HepG2 (cell line): ENCODE measurements at regions not wholly inside any gene's neighbourhood (a gene's known extent, or its start where the extent isn't known, plus 50 kb on each side); places are given as distances from the start of the nearest gene placed in this dataset.
A peak's percentile ranks its signal among the peaks of the same experiment; 100 is the strongest.

Experiments
- ATAC-seq: fragments of 200-7000 bp; cut with Tn5 transposase; 3 replicates; pipeline ENCODE4 v1.9.1; 2020; ENCODE audit warnings: mild to moderate bottlenecking, moderate library complexity
- BruUV-seq: library from RNA; stranded (reverse); fragments of 400-500 nt; replicated peaks from 2 replicates; lab custom pipeline; 2021; lab: Mats Ljungman, UMichigan
- CTCF ChIA-PET: fragments of 300-600 bp; formaldehyde crosslinking; extraction: SDS; loops from one replicate; lab custom pipeline; 2021; ENCODE audit warnings: low total read pairs, inconsistent platforms, low intra/inter-chr PET ratio; lab: Yijun Ruan, JAX
- POLR2A ChIA-PET: fragments of 350-600 bp; sonication (Branson Sonifier 250); formaldehyde crosslinking; loops from one replicate; lab custom pipeline; 2020; ENCODE audit warnings: antibody characterized with exemption, inconsistent platforms; lab: Yijun Ruan, JAX
- DNase-seq: peaks from one replicate; pipeline ENCODE4 v3.0.0-alpha.2; 2015; ENCODE audit warnings: low spot score
- FAIRE-seq: peaks from 3 replicates; lab custom pipeline; 2011; peaks lifted over from hg19 to GRCh38; lab: Jason Lieb, UNC
- H2AFZ ChIP-seq: one replicate; pipeline ENCODE4 v1.6.1; 2011; ENCODE audit warnings: low read length, inconsistent platforms
- H3K27ac ChIP-seq: fragments of 300-600 bp; 3 replicates; pipeline ENCODE4 v1.8.0; 2011; ENCODE audit warnings: mixed run types, mild to moderate bottlenecking, mixed read lengths, low read length, inconsistent platforms; ENCODE audit not compliant: insufficient read depth; ENCODE audit errors: extremely low read length
- H3K27me3 ChIP-seq, 2 experiments: fragments of 200-600 bp in 1 of 2; 2 replicates in 1 of 2; 3 replicates in 1 of 2; pipeline versions ENCODE4 v1.6.0 to v1.8.0; 2011; ENCODE audit warnings: low read length in 2 of 2, mild to moderate bottlenecking in 2 of 2, moderate library complexity in 2 of 2, inconsistent platforms in 1 of 2; ENCODE audit not compliant: insufficient read depth in 2 of 2, control insufficient read depth in 1 of 2
- H3K36me3 ChIP-seq, 2 experiments: fragments of 200-600 bp in 1 of 2; replicated peaks in 1 of 2; 2 replicates in 1 of 2; 3 replicates in 1 of 2; pipeline versions ENCODE4 v1.5.1 to v1.8.0; 2011; ENCODE audit warnings: low read length in 2 of 2, inconsistent platforms in 1 of 2; ENCODE audit not compliant: insufficient read depth in 2 of 2, control insufficient read depth in 1 of 2
- H3K4me1 ChIP-seq: 2 replicates; pipeline ENCODE4 v1.5.1; 2012; ENCODE audit warnings: low read length, inconsistent platforms; ENCODE audit not compliant: insufficient read depth
- H3K4me2 ChIP-seq: 2 replicates; pipeline ENCODE4 v1.6.0; 2011; ENCODE audit warnings: low read depth, low read length, inconsistent platforms
- H3K4me3 ChIP-seq, 3 experiments: fragments of 200-600 bp in 1 of 3; sonication (generic), shearing (Covaris generic) in 1 of 3; replicated peaks in 1 of 3; 2 replicates each; pipeline ENCODE4 v1.5.1; 2011 to 2016; ENCODE audit warnings: low read length in 3 of 3, inconsistent platforms in 2 of 3, low read depth in 2 of 3, mild to moderate bottlenecking in 2 of 3, control low read depth in 1 of 3, mixed read lengths in 1 of 3; ENCODE audit not compliant: insufficient read depth in 1 of 3
- H3K79me2 ChIP-seq: one replicate; pipeline ENCODE4 v1.6.1; 2011; ENCODE audit warnings: low read length, inconsistent platforms; ENCODE audit not compliant: insufficient read depth
- H3K9ac ChIP-seq: 2 replicates; pipeline ENCODE4 v1.6.0; 2011; ENCODE audit warnings: mild to moderate bottlenecking, low read depth, low read length, inconsistent platforms; ENCODE audit not compliant: insufficient read depth
- H3K9me3 ChIP-seq: 2 replicates; pipeline ENCODE4 v1.5.1; 2012; ENCODE audit warnings: mild to moderate bottlenecking, low read length
- H4K20me1 ChIP-seq: 2 replicates; pipeline ENCODE4 v1.6.0; 2011; ENCODE audit warnings: inconsistent platforms, mild to moderate bottlenecking, low read length, moderate library complexity; ENCODE audit not compliant: insufficient read depth
- ATAD3A ChIP-seq: sonication (generic); formaldehyde crosslinking; IDR thresholded peaks from 2 replicates; pipeline ENCODE4 v1.4.0; 2020; ENCODE audit warnings: missing genetic modification reagents
- ATF1 ChIP-seq: IDR thresholded peaks from 2 replicates; pipeline ENCODE4 v1.6.1; 2016; ENCODE audit warnings: mild to moderate bottlenecking, control low read depth
- DPF2 ChIP-seq: sonication (generic); formaldehyde crosslinking; IDR thresholded peaks from 2 replicates; pipeline ENCODE4 v1.4.0; 2020; ENCODE audit warnings: mild to moderate bottlenecking, low read depth, missing genetic modification reagents, borderline replicate concordance
- EHMT2 ChIP-seq: fragments of 200-600 bp; sonication (generic); IDR thresholded peaks from 2 replicates; pipeline ENCODE4 v1.7.0; 2017; ENCODE audit warnings: antibody characterized with exemption, low read depth, low read length, borderline replicate concordance
- IKZF1 ChIP-seq: fragments of 450-650 bp; IDR thresholded peaks from 2 replicates; pipeline ENCODE4 v1.7.1; 2016
- MED13 ChIP-seq: sonication (generic); formaldehyde crosslinking; IDR thresholded peaks from 2 replicates; pipeline ENCODE4 v1.5.0; 2020; ENCODE audit warnings: missing genetic modification reagents
- MIER2 ChIP-seq: IDR thresholded peaks from 2 replicates; pipeline ENCODE4 v1.6.1; 2016; ENCODE audit warnings: missing biosample characterization, missing genetic modification reagents
- MLLT10 ChIP-seq: sonication (generic); formaldehyde crosslinking; IDR thresholded peaks from 2 replicates; pipeline ENCODE4 v1.4.0; 2020; ENCODE audit warnings: missing genetic modification reagents
- POLR2AphosphoS5 ChIP-seq: IDR thresholded peaks from 2 replicates; pipeline ENCODE4 v1.6.1; 2012; ENCODE audit warnings: low read depth, low read length
- ZBTB8A ChIP-seq: sonication (generic); formaldehyde crosslinking; IDR thresholded peaks from 2 replicates; pipeline ENCODE4 v1.4.0; 2020; ENCODE audit warnings: mild to moderate bottlenecking, low read depth, missing genetic modification reagents, borderline replicate concordance
- ZNF264 ChIP-seq: sonication (generic); formaldehyde crosslinking; IDR thresholded peaks from 2 replicates; pipeline ENCODE4 v1.4.0; 2020; ENCODE audit warnings: missing genetic modification reagents
- ZNF619 ChIP-seq: sonication (generic); formaldehyde crosslinking; IDR thresholded peaks from 2 replicates; pipeline ENCODE4 v1.4.0; 2020; ENCODE audit warnings: mild to moderate bottlenecking, missing genetic modification reagents
- WGBS: methylation state at CpG from one replicate; pipeline ENCODE4 v1.1.6; 2017; ENCODE audit warnings: low lambda C conversion rate; 5-methylcytosine and 5-hydroxymethylcytosine counted together
- in situ Hi-C: cut with HindIII; loops from 2 replicates; pipeline ENCODE4 v1.10.0; 2017; ENCODE audit warnings: low pct_unique_long_range_greater_than_20kb; ENCODE audit not compliant: extremely low pct_ligation_motif_present
- intact Hi-C: fragments of 100-400 bp; cut with micrococcal nuclease; formaldehyde crosslinking; loops from one replicate; pipeline ENCODE4 v1.10.0; 2022; ENCODE audit not compliant: unreplicated experiment
- TF ChIP-seq, protein P1 (sequence below), 2 experiments: IDR thresholded peaks; 2 replicates each; pipeline ENCODE4 v1.6.1; 2011 to 2012; ENCODE audit warnings: low read length in 2 of 2, borderline replicate concordance in 1 of 2, low read depth in 1 of 2, mild to moderate bottlenecking in 1 of 2, moderate library complexity in 1 of 2
- TF ChIP-seq, protein P2 (sequence below): sonication (generic); formaldehyde crosslinking; IDR thresholded peaks from 2 replicates; pipeline ENCODE4 v1.8.1; 2023; ENCODE audit warnings: mild to moderate bottlenecking, missing genetic modification reagents

DNA sequence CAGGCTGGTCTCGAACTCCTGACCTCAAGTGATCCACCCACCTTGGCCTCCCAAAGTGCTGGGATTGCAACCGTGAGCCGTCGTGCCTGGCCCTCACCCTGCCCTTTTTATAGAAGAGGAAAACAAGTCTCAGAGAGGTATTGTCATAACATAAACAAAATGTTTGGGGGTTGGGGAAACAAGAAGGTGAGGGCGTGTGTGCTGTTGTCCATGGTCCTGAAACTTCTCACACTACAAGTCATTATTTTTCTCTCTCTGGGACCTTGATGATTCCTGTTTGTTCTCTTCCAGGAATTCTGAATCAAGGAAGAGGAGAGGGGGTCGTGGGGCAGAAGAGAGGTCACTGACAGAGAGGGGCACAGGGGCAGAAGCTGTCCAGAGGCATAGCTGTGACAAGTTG lies 160.2 kb upstream of the LHX1 start:
- intact Hi-C loops (no loop called here), in situ Hi-C loops (no loop called here)
- Histone ChIP-seq H3K27ac (no peak overlapping the region), H3K9me3 (no peaks in the 10 kb centered on the region), H3K4me3 (no peak overlapping the region), H3K36me3 (no peaks in the 10 kb centered on the region), H3K4me2 (no peak overlapping the region), H2AFZ (no peak overlapping the region), H4K20me1 (no peaks in the 10 kb centered on the region), H3K9ac (no peak overlapping the region), H3K27me3 (peaks cover 0 to 13% of the 10 kb centered on the region in 2 experiments; a peak in 3 of 5 replicates), H3K79me2 (no peaks in the 10 kb centered on the region), H3K4me1 (peaks cover 11% of the 10 kb centered on the region)
- DNase-seq (no peak), FAIRE-seq (no peak), ATAC-seq (no peak)
- CTCF ChIA-PET, result no interaction called here
- BruUV-seq, result no TSS peak
- WGBS, result 9% methylated on average over 6 of the region's 6 CpGs
- POLR2A ChIA-PET, result no interaction called here
- TF ChIP-seq ATF1 (no peak), DPF2 (no peak), MED13 (CRISPR knock-in tag) (no peak), MIER2 (CRISPR knock-in tag) (peak; percentile 92), ZBTB8A (CRISPR knock-in tag) (no peak), ZNF264 (CRISPR knock-in tag) (no peak), EHMT2 (peak; percentile 82; the same call in 1 of the 2 replicates), ATAD3A (no peak), POLR2AphosphoS5 (no peak), ZNF619 (CRISPR knock-in tag) (no peak), IKZF1 (no peak), MLLT10 (no peak)
- TF ChIP-seq, protein P1, sequence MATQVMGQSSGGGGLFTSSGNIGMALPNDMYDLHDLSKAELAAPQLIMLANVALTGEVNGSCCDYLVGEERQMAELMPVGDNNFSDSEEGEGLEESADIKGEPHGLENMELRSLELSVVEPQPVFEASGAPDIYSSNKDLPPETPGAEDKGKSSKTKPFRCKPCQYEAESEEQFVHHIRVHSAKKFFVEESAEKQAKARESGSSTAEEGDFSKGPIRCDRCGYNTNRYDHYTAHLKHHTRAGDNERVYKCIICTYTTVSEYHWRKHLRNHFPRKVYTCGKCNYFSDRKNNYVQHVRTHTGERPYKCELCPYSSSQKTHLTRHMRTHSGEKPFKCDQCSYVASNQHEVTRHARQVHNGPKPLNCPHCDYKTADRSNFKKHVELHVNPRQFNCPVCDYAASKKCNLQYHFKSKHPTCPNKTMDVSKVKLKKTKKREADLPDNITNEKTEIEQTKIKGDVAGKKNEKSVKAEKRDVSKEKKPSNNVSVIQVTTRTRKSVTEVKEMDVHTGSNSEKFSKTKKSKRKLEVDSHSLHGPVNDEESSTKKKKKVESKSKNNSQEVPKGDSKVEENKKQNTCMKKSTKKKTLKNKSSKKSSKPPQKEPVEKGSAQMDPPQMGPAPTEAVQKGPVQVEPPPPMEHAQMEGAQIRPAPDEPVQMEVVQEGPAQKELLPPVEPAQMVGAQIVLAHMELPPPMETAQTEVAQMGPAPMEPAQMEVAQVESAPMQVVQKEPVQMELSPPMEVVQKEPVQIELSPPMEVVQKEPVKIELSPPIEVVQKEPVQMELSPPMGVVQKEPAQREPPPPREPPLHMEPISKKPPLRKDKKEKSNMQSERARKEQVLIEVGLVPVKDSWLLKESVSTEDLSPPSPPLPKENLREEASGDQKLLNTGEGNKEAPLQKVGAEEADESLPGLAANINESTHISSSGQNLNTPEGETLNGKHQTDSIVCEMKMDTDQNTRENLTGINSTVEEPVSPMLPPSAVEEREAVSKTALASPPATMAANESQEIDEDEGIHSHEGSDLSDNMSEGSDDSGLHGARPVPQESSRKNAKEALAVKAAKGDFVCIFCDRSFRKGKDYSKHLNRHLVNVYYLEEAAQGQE (IDR thresholded peaks at IDR 0.05; ENCODE audit: borderline replicate concordance in 1 of 2, low read depth in 1 of 2, low read length in 2 of 2), result peak; percentile 46 to 93
- TF ChIP-seq, protein P2, sequence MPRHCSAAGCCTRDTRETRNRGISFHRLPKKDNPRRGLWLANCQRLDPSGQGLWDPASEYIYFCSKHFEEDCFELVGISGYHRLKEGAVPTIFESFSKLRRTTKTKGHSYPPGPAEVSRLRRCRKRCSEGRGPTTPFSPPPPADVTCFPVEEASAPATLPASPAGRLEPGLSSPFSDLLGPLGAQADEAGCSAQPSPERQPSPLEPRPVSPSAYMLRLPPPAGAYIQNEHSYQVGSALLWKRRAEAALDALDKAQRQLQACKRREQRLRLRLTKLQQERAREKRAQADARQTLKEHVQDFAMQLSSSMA, result no peak
